22Rv1 (cell line): ENCODE measurements at regions not wholly inside any gene's neighbourhood (a gene's known extent, or its start where the extent isn't known, plus 50 kb on each side); places are given as distances from the start of the nearest gene placed in this dataset.

Experiments
- H3K27ac ChIP-seq: fragments of 450-650 bp; 2 replicates; pipeline ENCODE4 v1.5.1; 2017
- ZFX ChIP-seq: fragments of 450-650 bp; IDR thresholded peaks from 2 replicates; pipeline ENCODE4 v1.6.1; 2017; ENCODE audit warnings: antibody characterized with exemption, borderline replicate concordance
- TF ChIP-seq, protein P1 (sequence below): fragments of 450-650 bp; IDR thresholded peaks from 2 replicates; pipeline ENCODE4 v1.5.1; 2017; ENCODE audit warnings: mild to moderate bottlenecking

DNA sequence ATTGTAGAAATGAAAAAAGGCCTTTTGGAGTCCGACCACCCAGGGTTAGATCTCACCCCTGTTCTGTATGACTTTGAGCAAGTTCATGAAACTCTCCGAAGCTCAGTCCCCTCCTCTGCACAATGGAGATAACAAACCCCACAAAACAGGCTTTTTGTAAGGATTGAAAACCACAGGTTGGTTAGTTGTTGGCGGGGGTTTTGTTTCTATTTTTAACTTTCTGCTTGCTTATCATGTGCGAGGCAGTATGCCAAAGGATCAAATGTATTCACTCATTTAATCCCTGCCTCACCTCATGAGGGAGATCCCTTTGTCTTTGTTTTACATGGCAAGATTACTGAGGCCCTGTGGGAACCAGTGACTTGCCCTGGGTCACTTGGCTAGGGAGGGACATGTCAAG lies 539.1 kb downstream of the CDK5RAP2 start:
- TF ChIP-seq, protein P1, sequence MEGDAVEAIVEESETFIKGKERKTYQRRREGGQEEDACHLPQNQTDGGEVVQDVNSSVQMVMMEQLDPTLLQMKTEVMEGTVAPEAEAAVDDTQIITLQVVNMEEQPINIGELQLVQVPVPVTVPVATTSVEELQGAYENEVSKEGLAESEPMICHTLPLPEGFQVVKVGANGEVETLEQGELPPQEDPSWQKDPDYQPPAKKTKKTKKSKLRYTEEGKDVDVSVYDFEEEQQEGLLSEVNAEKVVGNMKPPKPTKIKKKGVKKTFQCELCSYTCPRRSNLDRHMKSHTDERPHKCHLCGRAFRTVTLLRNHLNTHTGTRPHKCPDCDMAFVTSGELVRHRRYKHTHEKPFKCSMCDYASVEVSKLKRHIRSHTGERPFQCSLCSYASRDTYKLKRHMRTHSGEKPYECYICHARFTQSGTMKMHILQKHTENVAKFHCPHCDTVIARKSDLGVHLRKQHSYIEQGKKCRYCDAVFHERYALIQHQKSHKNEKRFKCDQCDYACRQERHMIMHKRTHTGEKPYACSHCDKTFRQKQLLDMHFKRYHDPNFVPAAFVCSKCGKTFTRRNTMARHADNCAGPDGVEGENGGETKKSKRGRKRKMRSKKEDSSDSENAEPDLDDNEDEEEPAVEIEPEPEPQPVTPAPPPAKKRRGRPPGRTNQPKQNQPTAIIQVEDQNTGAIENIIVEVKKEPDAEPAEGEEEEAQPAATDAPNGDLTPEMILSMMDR = no peak
- no peak for TF ChIP-seq ZFX
- no peak overlapping the region for H3K27ac ChIP-seq

DNA sequence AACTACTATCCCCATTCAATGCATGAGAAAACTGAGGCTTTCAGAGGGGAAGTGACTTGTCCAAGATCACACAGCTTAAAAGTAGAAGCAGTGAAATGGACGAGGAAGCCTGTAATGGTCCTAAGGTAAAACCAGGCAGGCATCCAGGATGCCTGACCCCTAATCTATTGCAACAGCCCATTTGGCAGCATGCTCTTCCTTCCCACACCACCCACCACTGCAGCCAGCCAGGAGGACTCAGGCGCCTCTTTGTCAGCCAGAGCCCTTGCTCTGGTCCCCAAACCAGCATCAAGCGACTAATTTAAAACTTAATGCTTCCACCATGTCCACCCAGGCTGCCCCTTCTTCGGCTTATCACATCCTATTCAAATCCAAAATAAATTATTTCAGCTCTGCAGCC lies 541.6 kb downstream of the CDK5RAP2 start:
- H3K27ac ChIP-seq = no peak overlapping the region
- TF ChIP-seq, protein P1 = no peak
- no peak for TF ChIP-seq ZFX

DNA sequence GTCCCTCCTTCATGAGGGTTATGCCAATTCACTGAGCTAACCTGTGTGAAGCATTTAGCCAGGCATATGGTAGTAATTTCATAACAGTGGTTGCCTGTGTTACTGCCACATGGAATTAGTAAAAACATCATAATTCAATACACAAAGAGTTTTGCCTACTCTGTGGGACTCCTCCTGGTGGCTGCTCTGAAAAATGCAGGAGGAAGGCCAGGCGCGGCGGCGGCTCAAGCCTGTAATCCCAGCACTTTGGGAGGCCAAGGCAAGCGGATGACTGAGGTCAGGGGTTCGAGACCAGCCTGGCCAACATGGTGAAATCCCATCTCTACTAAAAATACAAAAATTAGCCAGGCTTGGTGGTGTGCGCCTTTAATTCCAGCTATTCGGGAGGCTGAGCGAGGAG lies 547.3 kb downstream of the CDK5RAP2 start:
- H3K27ac ChIP-seq = no peak overlapping the region
- TF ChIP-seq, protein P1 = peak; percentile 60
- TF ChIP-seq ZFX = no peak

DNA sequence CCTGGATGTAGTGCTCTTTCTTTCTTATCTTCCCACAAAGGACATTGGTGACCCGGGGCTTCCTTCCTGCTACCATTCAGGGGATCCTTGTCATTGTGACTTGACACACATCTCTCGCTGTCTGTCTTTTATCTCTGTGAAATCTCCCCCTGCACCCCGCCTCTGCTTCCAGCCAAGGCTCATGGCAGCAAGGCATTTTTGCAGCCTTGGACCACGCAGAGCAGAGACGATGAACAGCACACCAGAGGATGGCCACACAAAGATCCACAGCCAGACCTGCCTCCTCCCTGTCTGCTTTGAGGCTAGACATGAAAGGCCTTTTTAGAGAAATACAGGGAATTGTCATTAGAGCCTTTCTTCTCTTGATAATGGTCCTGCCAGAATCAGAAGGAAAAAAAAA lies 549.1 kb downstream of the CDK5RAP2 start:
- no peak for TF ChIP-seq ZFX
- TF ChIP-seq, protein P1 = no peak

DNA sequence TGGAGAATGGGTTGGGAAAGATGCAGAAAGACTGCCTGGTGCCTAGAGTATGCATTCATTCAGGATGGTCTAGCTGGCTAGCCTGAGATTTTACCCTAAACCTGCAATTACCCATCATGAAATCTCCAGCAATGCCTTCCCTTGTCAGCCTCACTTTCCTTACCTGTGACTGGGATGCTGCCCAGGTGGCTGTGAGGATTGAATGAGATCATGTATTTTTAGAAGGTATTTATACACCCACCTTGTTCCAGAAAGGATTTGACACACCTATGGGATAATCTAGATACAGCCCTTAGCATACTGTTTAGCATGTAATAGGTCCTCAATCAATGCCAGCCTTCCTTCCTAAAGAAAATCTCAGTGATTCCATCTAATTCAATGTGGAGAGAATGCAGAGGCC lies 561.4 kb downstream of the CDK5RAP2 start:
- no peak overlapping the region for H3K27ac ChIP-seq
- TF ChIP-seq ZFX = no peak
- TF ChIP-seq, protein P1 = no peak

More for the DNA sequence above, 549.1 kb downstream of the CDK5RAP2 start:
- H3K27ac ChIP-seq = no peak overlapping the region

DNA sequence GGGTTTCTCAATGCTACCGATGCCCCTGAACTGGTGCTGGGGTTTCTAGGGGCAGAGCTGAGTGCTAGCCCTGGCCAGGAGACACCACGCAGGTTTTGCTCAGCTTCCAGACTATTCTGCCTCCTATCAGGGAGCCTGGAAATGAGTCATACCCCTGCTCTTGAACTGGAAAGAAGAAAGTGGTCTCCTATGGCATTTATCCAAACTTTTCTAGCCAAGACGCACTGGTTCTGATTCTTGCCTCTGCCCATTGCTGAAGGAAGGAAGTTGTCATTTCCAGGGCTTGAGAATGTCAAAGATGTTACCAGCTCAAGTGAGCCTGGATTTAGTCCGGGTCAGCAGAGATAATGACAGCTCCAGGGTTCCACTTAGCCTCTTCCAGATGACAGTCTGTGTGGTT lies 561.9 kb downstream of the CDK5RAP2 start:
- no peak for TF ChIP-seq ZFX
- TF ChIP-seq, protein P1 = no peak
- no peak overlapping the region for H3K27ac ChIP-seq

DNA sequence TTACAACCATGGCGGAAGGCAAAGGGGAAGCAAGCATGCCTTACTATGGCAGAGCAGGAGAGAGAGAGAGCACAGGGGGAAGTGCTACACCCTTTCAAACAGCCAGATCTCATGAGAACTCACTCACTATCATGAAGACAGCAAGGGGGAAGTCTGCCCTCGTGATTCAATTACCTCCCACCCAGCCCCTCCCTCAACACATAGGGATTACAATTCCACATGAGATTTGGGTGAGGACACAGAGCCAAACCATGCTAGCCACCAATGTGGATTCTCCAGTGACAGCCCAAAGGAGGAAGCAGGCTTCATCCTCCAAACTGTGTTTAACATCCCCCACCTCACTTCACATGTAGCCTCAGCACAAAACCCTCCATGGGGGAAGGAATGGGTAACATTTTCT lies 563.7 kb downstream of the CDK5RAP2 start:
- no peak overlapping the region for H3K27ac ChIP-seq
- no peak for TF ChIP-seq ZFX
- TF ChIP-seq, protein P1 = no peak
